Left lobe of liver (tissue), 2 donors: ENCODE measurements at regions not wholly inside any gene's neighbourhood (a gene's known extent, or its start where the extent isn't known, plus 50 kb on each side); places are given as distances from the start of the nearest gene placed in this dataset.
A peak's percentile ranks its signal among the peaks of the same experiment; 100 is the strongest.
"Not testable (repeated sequence)": the region's sequence is repeated elsewhere in the genome, so short reads cannot be mapped to it uniquely, and the experiment has no call there.

Experiments used
- ATAC-seq: fragments of 200-7000 bp; cut with Tn5 transposase; one replicate; pipeline ENCODE4 v1.9.1; 2020; ENCODE audit warnings: mild to moderate bottlenecking, moderate library complexity
- DNase-seq: peaks from one replicate; pipeline ENCODE4 v3.0.0-alpha.2; 2020; ENCODE audit warnings: low spot score
- donor health status: DM: no; HTN: no; CAD: no; lungs with moderate emphysema.
- donor health status: DM: no; HTN: yes; CAD: no.

DNA sequence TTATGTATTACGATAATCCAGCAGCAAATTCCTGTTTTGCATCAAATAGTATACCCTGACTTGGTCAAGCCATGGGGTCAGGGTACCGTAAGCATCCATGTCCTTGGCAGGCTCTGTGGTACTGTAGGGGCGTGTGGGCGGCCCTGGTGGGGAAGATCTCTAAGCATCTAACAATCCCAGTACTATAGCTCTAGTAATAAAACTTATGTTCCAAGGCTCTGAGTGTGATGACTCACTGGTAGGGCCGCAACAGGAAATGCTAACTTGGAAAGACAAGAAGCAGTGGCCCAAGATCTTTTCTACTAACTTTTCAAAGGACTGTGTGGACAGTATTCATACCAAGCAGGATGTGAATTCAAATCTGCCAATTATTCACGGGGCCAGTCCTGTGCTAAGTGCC, 63.8 kb downstream of the CLEC18A start:
- not testable (repeated sequence) for DNase-seq, ATAC-seq

DNA sequence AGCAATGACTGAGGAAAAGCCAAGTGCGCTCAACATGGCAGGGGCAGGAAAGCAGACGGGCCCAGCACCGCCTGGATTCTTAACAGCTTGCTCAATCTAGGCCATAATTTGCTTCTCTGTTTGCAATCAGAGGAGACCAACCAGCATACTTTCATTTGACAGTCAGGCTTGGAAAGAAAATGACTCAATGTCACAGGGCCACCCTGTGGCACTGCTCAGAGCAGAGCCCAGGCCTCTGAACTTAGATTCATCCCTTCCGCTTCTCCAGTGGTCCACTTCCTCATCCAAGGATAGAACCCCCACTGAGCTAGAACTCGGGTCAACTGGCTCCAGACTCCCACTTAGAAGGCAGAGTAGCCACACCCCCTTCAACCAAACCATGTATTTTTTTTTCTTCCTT, 65.6 kb downstream of the CLEC18A start:
- not testable (repeated sequence) for ATAC-seq, DNase-seq

DNA sequence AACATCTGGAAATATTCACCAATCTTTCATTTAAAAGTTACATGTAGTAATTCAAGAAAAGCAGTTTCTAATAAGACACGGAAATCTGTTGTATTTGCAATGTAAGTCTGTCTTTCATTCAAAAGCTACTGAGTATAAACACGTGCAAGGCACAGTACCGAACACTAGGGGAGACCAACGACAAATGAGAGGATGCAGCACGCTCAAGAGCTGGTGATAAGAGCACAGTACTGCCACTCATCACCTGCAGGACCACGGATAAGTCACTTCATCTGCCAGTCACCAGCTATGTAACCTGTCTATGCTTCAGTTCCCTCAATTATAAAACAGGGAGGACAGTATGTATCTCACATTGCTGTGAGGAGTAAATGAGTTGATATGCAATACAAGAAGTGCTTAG, 67.1 kb downstream of the CLEC18A start:
- DNase-seq: no peak
- ATAC-seq: peak; percentile 85

DNA sequence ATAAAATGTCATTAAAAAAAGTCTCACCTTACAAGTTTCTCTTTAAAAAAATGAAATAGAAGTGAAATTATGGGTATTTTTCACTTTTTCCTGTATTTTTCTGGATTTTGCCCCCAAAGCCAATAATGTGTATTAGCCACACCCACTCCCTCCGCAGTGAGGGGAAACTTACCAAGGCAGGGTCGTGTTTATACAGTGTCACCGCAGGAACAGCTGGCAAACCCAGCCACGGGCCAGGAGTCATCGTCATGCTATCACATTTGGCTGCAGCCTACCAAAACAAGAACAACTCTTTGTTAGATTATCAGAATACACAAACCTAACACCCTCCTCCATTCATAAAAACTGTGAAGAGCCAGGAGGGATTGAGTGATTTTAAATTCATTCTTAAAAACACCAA, 72.1 kb downstream of the CLEC18A start:
- peak; percentile 67 for ATAC-seq
- DNase-seq: not testable (repeated sequence)

DNA sequence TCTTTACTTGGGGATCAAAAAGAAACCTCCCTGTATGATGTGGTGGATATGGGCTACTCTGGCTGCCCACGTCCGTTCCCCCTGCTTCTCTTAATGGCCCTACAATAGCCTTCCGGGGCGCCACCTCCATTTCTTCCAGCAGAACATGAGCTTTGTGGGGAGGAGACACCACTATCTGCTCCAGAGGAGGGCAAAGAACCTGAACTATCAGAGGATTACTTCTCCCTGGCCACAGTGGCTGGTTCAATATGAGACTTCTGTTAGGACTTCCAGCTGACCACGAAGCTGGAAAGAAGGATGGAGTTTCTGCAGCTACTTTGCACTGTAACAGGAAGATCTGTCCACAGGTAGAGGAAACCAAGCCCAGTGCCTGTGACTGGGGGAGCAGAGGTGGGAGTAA, 72.8 kb downstream of the CLEC18A start:
- not testable (repeated sequence) for ATAC-seq, DNase-seq

DNA sequence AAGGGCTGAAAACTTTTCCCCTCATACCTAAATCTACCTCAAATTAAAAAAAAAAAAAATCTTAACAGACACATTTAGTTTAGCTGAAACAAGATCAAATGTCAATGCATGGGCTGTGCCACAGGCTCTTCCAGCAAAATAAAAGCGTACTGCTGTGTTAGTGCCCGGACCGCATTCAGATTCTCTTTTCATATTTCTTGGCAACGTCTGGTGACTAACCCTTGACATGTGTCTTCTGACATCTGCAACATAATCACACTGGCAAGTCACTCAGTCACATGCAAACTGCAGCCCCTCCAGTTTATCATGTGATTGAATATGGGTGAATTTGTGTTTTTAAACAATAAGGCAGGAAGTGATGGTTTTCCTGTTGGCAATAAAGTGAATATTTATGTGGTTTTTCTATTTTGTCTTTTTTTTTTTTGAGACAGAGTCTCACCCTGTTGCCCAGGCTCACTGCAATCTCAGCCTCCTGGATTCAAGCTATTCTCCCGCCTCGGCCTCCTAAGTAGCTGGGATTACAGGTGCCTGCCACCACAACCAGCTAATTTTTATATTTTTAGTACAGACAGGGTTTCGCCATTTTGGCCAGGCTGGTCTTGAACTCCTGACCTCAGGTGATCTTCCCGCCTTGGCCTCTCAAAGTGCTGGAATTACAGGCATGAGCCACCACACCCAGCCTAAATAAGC, 75.2 kb downstream of the CLEC18A start:
- DNase-seq: not testable (repeated sequence)
- ATAC-seq: peak; percentile 57

DNA sequence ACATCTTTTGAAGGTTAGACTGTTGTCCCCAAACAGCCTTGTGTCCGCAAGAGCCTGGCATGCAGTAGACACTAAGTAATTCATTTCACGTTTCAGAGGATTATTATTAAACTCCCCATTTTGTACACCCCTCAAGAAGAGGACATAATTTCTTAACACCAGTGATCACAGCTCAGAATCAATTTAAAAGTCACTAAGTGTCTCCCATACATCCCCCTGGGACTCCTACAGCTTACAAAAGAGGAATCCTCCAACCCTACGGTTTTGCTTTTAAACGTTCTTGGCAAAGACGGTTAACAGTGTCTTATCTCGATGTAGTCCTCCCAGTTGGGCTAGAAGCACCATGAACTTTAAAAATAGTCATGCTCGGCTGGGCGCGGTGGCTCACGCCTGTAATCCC, 81.2 kb upstream of the PDPR start:
- ATAC-seq, DNase-seq: not testable (repeated sequence)

DNA sequence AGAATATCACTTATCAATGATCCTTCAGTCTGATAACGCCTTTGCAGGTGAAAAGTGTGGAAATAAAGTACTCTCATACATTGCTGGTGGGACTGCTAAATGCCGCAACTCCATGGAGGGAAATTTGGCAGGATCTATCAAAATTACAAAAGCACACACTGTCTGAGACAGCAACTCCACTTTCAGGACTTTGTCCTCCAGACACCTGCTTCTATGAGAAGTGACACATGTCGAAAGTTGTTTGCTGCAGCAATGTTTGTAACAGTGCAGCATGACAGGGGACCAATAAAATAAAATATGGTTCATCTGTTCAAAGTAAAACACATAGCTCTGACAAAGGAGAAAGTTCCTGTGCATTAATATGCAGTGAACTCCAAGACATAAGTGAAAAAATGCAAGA, 76.2 kb upstream of the PDPR start:
- peak; percentile 93 for ATAC-seq
- not testable (repeated sequence) for DNase-seq

DNA sequence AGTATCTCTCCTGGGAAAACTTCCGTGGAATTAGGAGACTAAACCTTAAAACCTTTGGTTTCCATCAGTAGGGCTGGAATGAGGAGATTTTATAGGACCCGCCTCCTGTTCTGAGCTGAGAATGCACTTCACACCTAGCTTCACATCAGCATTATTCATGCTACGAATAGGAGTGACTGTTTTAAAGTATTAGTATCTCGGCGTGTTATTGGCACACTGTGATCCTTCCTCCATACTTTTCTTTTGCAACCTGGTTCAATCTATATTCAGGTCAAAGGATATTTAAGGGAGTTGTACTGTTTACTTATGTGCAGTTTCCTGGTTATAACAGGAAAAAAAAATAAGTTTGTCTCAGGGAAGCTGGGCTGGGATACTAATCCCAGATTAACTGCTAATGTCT, 73.6 kb upstream of the PDPR start:
- DNase-seq, ATAC-seq: not testable (repeated sequence)

DNA sequence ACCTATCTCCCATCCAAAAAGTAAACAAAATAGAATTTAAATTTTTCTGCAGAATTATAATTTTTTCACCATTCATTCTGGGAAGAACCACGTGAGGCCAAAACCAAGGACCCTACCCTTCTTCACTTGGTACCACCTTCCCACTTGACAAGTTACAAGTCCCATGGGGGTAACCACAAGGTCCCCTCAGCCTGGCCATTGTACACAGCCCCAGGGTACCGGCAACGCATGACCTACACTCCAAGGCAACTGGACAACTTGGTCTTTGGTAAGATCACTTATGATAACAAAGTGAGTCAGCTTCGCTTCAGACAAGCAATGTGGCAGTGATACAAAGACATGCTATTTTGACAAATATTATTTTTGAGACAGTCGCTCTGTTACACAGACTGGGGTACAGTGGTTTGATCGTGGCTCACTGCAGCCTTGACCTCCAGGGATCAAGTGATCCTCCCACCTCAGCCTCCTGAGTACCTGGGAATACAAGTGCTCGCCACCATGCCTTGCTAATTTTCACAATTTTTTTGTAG, 70.5 kb upstream of the PDPR start:
- not testable (repeated sequence) for ATAC-seq, DNase-seq

DNA sequence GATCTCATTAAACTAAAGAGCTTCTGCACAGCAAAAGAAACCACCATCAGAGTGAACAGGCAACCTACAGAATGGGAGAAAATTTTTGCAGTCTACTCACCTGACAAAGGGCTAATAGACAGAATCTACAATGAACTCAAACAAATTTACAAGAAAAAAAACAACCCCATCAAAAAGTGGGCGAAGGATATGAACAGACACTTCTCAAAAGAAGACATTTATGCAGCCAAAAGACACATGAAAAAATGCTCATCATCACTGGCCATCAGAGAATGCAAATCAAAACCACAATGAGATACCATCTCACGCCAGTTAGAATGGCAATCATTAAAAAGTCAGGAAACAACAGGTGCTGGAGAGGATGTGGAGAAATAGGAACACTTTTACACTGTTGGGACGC, 67.6 kb upstream of the PDPR start:
- DNase-seq, ATAC-seq: not testable (repeated sequence)

DNA sequence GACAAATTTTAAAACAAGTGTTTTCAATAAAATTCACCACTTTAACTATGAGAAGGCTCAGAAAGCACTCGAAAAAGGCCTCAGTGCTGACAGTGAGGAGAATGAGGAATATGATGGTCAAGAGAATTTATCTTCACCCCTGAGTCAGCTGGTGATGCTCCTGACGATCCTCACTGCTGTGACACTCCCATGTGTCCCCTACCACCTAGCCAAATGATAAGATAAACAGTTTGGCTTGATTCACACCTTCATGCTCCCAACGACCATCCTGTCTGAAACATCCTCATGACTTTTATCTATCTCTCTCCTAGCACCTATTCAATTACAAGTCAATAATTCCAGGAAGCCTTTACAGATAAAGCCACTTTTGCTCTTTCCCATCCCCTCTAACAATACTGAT, 66.0 kb upstream of the PDPR start:
- not testable (repeated sequence) for ATAC-seq, DNase-seq

DNA sequence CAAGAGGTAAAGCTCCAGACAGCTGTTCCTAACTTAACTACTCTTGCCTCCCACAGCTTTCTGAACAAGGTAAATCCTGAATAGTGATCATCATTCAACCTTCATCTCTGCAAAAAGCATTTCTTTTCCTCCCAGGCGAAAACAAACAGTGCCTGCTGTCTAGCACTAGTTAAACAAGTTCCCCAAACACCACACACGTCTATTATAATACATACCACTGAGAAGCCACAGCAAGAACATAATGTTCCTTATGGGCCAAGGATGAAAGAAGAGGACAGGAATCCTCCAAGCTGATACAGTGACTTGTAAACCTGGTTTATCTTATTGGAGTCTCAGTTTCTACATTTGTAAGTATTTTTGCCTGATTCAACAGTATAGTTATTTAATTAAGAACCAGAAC, 56.1 kb upstream of the PDPR start:
- not testable (repeated sequence) for ATAC-seq, DNase-seq

DNA sequence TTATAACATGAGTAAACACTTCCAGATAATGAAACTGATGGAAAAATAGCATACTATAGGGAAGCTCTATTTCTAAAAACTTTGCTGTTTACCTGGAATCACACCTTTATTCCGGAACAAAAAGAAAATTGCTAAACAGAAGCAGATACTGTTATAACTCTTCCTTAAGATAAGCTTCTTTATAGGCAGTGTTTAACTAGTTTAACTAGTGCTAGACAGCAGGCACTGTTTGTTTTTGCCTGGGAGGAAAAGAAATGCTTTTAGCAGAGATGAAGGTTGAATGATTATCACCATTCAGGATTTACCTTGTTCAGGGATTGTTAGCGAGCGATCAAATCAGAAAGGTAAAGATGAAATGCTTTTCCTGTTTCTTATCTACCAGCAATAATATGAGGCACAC, 54.7 kb upstream of the PDPR start:
- DNase-seq, ATAC-seq: not testable (repeated sequence)

DNA sequence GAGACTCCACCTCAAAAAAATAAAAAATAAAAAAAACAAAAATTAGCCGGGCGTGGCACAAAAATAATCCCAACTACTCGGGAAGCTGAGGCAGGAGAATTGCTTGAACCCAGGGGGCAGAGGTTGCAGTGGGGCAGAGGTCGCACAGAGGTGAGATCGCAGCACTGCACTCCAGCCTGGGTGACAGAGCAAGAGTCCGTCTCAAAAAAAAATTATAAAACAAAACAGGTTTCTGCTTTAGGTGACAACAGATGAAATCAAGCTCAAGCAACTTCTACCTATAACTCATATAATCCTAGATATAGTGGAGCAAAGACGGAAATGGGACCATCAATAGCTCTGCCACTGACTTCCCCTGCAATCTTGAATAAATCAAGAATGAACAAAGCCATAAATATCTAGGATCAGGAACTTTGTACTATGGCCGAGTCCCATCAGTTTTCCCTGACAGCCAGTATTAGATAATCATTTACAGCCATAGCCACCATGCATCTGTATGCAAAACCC, 53.6 kb upstream of the PDPR start:
- ATAC-seq: peak; percentile 60
- peak; percentile 55 for DNase-seq

DNA sequence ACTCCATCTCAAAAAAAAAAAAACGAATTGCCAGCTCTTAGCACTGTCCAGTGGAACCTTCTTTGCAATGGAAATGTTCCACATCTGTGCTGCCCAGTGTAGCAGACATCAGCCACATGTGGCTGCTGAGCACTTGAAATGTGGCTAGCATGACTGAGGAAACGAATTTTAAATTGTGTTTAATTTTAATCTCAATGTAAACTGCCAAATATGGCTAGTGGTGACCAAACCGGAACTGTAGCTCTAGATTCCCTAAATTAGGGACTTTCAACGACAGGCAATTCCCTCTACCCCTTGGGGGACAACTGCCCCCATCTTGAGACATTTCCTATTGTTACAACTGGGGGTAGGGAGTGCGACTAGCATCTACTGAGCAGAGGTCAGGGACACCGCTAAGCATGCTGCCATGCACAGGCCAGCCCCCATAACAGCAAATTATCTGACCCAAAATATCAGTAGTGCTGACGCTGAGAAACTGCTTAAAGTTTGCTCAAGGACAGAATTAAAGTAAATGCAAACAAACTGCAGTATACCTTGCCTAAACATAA, 52.4 kb upstream of the PDPR start:
- not testable (repeated sequence) for DNase-seq, ATAC-seq

DNA sequence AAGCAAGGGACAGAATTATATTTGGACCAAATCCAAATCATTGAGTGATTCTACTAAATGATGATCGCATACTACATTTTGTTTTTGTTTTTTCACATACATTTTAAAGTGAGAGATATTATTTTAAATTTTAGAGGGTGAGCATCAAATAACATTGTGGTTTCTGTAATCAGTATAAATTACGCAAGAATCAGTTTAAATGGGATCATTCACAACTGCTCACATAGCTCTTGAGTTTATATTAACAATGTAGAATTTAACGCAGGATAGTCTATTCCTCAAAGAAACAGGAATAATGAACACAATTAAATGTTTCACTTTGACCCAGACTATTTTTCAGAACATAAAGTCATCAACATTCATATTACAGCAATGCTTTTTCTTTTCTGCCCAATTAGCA, 51.2 kb upstream of the PDPR start:
- ATAC-seq, DNase-seq: not testable (repeated sequence)
